Naive thymus-derived CD4-positive, alpha-beta T cell (primary cell): ENCODE measurements at regions not wholly inside any gene's neighbourhood (a gene's known extent, or its start where the extent isn't known, plus 50 kb on each side); places are given as distances from the start of the nearest gene placed in this dataset.

Experiments used
- ATAC-seq: fragments of 150-1000 bp; cut with Tn5 transposase; 2 replicates; pipeline ENCODE4 v1.10.0; 2021; ENCODE audit warnings: mild to moderate bottlenecking, moderate library complexity
- CTCF ChIA-PET: fragments of 350-600 bp; sonication (Branson Sonifier 250); formaldehyde crosslinking; loops from one replicate; lab custom pipeline; 2021; ENCODE audit warnings: antibody characterized with exemption; lab: Charles Lee
- POLR2A ChIA-PET: fragments of 350-600 bp; sonication (Branson Sonifier 250); formaldehyde crosslinking; loops from one replicate; lab custom pipeline; 2021; ENCODE audit warnings: antibody characterized with exemption, inconsistent platforms; lab: Charles Lee
- DNase-seq, 9 donors: peaks; one replicate each; pipeline versions ENCODE4 v3.0.0 to v3.0.0-alpha.2; 2020 to 2022; ENCODE audit warnings: mixed read lengths in 1 of 9
- H3K27ac ChIP-seq: one replicate; pipeline ENCODE4 v1.7.0; 2013; ENCODE audit warnings: mild to moderate bottlenecking, low read depth, low read length, moderate library complexity
- H3K27me3 ChIP-seq, 2 donors: one replicate each; pipeline ENCODE4 v1.7.0; 2013; ENCODE audit warnings: low read length in 2 of 2, mild to moderate bottlenecking in 2 of 2, moderate library complexity in 2 of 2; ENCODE audit not compliant: control insufficient read depth in 2 of 2, insufficient read depth in 2 of 2
- H3K36me3 ChIP-seq, 3 experiments: 1 replicate in 2 of 3; 2 replicates in 1 of 3; pipeline ENCODE4 v1.7.0; 2013; ENCODE audit warnings: low read length in 3 of 3, mild to moderate bottlenecking in 3 of 3, moderate library complexity in 1 of 3; ENCODE audit not compliant: insufficient read depth in 3 of 3, control insufficient read depth in 2 of 3
- H3K4me1 ChIP-seq, 2 donors: one replicate each; pipeline ENCODE4 v1.7.0; 2013; ENCODE audit warnings: low read length in 2 of 2, mild to moderate bottlenecking in 2 of 2, moderate library complexity in 1 of 2; ENCODE audit not compliant: control insufficient read depth in 2 of 2, insufficient read depth in 2 of 2
- H3K4me3 ChIP-seq: 2 replicates; pipeline ENCODE4 v1.7.0; 2013; ENCODE audit warnings: mild to moderate bottlenecking, low read length
- H3K9me3 ChIP-seq, 3 experiments: 1 replicate in 2 of 3; 2 replicates in 1 of 3; pipeline ENCODE4 v1.7.0; 2013; ENCODE audit warnings: low read length in 3 of 3; ENCODE audit not compliant: control insufficient read depth in 2 of 3
- H3K27ac Mint-ChIP-seq, 9 donors: one replicate each; pipeline ENCODE4 v1.8.0; 2020 to 2022; ENCODE audit warnings: mixed read lengths in 9 of 9, mild to moderate bottlenecking in 8 of 9, moderate library complexity in 5 of 9, inconsistent platforms in 2 of 9
- H3K27me3 Mint-ChIP-seq, 5 donors: one replicate each; pipeline ENCODE4 v1.8.0; 2021 to 2022; ENCODE audit warnings: mixed read lengths in 5 of 5, mild to moderate bottlenecking in 1 of 5
- H3K36me3 Mint-ChIP-seq, 5 donors: one replicate each; pipeline ENCODE4 v1.8.0; 2020 to 2022; ENCODE audit warnings: mixed read lengths in 5 of 5, mild to moderate bottlenecking in 3 of 5, inconsistent platforms in 1 of 5
- H3K4me1 Mint-ChIP-seq, 7 donors: one replicate each; pipeline ENCODE4 v1.8.0; 2020 to 2022; ENCODE audit warnings: mixed read lengths in 7 of 7, mild to moderate bottlenecking in 3 of 7, inconsistent platforms in 1 of 7
- H3K4me3 Mint-ChIP-seq, 10 donors: one replicate each; pipeline ENCODE4 v1.8.0; 2020 to 2022; ENCODE audit warnings: mild to moderate bottlenecking in 10 of 10, mixed read lengths in 10 of 10, moderate library complexity in 6 of 10, inconsistent platforms in 2 of 10
- H3K9me3 Mint-ChIP-seq, 11 donors: one replicate each; pipeline ENCODE4 v1.8.0; 2020 to 2022; ENCODE audit warnings: mixed read lengths in 11 of 11, mild to moderate bottlenecking in 4 of 11, inconsistent platforms in 1 of 11, moderate library complexity in 1 of 11
- intact Hi-C, 2 donors: fragments of 100-400 bp; cut with micrococcal nuclease; formaldehyde crosslinking; loops; one replicate each; pipeline ENCODE4 v1.15.1; 2023

DNA sequence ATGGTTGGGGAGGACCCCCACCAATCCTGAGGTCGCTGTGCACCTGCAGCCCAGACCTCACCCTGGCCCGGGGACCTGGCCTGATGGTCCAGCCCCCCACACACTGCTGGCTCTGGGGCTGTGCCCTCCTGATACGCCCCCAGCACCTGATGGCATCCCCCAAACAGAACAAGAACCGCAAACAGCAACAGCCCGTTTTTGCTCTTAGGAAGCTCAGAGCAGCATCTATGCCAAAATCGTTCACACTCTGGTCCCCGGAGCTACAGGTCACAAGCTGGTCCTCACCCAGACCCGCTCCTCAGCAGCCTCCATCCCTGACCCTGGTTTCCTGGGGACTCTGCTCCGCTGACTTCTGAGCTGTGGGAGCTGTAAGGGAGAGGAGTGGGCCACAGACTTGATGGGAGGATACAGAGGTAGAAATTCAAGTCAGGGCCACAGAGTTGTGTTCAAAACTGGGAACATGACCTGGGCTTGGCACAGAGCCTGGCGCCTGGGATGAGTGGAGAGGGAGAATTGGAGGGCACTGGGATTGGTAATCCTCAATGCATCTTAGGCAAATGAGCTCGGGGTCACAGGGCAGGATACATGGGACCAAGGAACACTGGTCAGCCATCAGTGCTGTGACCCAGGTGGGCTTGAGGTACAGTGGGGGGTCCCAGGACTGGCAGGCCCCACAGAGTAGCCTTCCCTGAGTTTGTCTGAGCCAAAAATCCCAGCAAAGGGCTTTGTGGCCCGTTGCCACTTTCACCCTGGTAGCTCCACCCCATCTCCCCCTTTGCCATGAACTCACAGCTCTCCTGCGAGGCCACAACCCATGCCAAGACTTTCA, 170.9 kb upstream of the RTL1 start:
- Histone ChIP-seq H3K4me3 (no peak overlapping the region), H3K9me3 (no peaks in the 10 kb centered on the region), H3K27ac (no peak overlapping the region), H3K36me3 (no peaks in the 10 kb centered on the region), H3K4me1 (no peaks in the 10 kb centered on the region), H3K27me3 (no peaks in the 10 kb centered on the region)
- Mint-ChIP-seq H3K27ac (no peak overlapping the region), H3K36me3 (peaks cover 0 to 2% (median 0%) of the 10 kb centered on the region in 5 donors), H3K4me3 (no peak overlapping the region), H3K27me3 (peaks cover 21 to 53% (median 26%) of the 10 kb centered on the region in 5 donors), H3K9me3 (no peaks in the 10 kb centered on the region), H3K4me1 (peaks cover 0 to 9% (median 1%) of the 10 kb centered on the region in 7 donors)
- intact Hi-C loops, result no loop called here
- CTCF ChIA-PET, result no interaction called here
- DNase-seq (no peak), ATAC-seq (no peak)
- POLR2A ChIA-PET, result no interaction called here

DNA sequence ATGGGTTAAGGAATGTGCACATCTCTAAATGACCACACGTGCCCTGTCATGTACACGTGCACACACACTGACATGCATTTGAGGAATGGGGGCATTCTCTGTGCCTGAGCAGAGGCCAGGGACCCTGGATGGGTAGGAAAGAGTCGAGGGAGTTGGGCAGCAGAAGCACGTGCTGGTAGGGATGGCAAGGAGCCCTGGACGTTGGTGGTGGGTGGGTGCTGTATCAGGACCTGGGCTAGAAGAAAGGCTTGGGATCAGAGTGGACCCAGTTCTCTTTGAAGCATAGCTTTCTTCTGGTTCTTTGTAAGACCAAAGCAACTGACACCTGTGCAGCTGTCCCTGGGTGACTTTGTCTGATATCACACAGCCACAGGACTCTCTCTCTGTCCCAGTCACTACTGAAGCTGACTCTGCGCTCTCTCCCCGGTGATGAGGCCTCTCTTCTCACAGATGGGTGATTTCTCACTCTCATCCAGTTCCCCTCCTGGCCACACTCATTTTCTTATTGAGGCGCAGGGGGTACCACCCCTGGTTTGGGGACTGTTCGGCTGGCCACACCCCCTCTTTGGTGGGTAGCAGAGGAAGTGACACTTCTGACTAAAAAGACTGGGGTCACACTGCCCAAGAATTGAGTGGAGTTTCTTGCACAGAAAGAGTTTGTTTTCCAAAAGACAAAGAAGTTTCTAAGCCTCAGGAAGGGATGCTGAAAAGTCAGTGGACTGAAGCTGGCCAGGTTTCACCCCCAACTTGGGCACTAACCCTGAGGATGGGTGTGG, 171.7 kb upstream of the RTL1 start:
- Mint-ChIP-seq H3K36me3 (peaks cover 0 to 3% (median 0%) of the 10 kb centered on the region in 5 donors), H3K9me3 (no peaks in the 10 kb centered on the region), H3K4me1 (peaks cover 0 to 9% (median 1%) of the 10 kb centered on the region in 7 donors), H3K27ac (no peak overlapping the region), H3K27me3 (peaks cover 27 to 60% (median 34%) of the 10 kb centered on the region in 5 donors), H3K4me3 (no peak overlapping the region)
- Histone ChIP-seq H3K27ac (no peak overlapping the region), H3K4me3 (no peak overlapping the region), H3K27me3 (no peaks in the 10 kb centered on the region), H3K9me3 (no peaks in the 10 kb centered on the region), H3K4me1 (no peaks in the 10 kb centered on the region), H3K36me3 (no peaks in the 10 kb centered on the region)
- POLR2A ChIA-PET, result no interaction called here
- DNase-seq, result no peak
- ATAC-seq, result no peak
- CTCF ChIA-PET, result no interaction called here
- intact Hi-C loops, result no loop called here

DNA sequence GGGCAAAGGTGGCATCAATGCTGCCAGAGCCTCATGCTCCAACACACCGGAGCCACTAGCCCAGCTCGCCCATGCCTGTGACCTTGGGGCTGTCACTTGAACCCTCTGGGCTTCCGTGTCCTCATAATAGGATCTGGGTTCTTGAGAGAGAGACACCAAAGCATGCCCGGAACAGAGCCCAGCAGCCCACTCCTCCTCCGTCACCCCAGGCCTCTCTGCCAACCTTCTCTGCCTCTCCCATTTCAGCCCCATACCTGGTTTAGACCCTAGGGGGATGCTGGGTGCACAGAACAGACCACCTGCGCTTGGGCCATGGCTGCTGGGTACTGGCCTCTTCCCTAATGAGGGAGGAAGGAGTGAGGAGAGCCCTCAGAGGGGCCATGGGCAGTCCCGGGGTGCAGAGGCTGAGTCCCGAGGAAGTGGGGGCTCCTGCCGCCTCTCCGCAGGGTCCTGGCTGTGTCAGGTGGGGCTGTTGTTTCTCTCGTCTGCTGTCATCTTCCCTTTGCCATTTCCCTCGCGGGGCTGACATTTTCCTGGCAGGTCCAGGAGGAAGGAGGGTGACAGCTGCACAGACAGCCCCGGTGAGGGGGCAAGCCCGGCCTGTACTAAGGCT, 172.4 kb upstream of the RTL1 start:
- no peaks in the 10 kb centered on the region for H3K27me3 ChIP-seq
- POLR2A ChIA-PET, result no interaction called here

DNA sequence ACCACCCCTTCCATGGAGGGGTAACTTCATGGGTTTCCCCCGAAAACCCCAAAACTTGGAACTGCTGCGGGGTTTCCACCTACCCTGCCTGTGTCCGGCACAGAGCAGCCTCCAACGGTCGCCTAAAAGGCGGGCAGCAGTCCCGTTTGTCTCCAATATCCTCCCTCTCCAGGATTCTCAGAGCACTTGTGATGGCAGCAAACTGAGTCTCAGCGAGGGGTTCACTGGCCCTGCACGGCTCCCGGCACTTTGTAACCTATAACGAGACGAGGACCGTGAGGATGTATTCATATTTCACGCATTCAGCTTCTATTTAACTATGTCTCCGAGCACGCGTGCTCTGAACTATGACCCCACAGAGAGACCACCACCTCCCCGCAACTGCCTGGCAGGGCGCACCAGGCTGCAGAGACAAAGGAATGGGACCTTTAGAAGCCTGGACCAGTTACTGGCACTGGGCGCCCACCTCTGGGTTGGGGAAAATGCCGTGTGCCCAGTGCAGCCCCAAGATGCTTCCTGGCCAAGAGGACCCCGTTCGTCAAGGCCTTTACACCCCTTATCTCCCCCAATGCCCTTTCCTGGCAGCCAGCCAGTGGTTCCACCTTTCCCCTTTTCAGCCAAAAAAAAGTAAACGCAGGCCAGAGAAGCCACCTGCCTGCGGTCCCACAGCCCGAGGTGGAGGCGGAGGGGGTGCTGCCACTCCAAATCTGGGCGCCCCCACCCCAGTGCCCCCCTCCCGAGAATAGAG, 173.1 kb upstream of the RTL1 start:
- intact Hi-C loops, result no loop called here
- peaks cover 0 to 3% (median 0%) of the 10 kb centered on the region in 5 donors for H3K36me3 Mint-ChIP-seq
- peak overlapping the region in 1 of 10 donors; percentile 29 for H3K4me3 Mint-ChIP-seq
- H3K27me3 ChIP-seq, result no peaks in the 10 kb centered on the region
- ChIA-PET POLR2A (no interaction called here), CTCF (no interaction called here)
- H3K4me3 ChIP-seq, result no peak overlapping the region
- no peaks in the 10 kb centered on the region for H3K9me3 ChIP-seq
- no peak overlapping the region for H3K27ac ChIP-seq
- H3K27me3 Mint-ChIP-seq, result peaks cover 37 to 68% (median 42%) of the 10 kb centered on the region in 5 donors
- H3K4me1 ChIP-seq, result no peaks in the 10 kb centered on the region
- H3K36me3 ChIP-seq, result no peaks in the 10 kb centered on the region
- DNase-seq, result no peak
- peaks cover 0 to 9% (median 1%) of the 10 kb centered on the region in 7 donors for H3K4me1 Mint-ChIP-seq
- ATAC-seq, result no peak
- no peak overlapping the region for H3K27ac Mint-ChIP-seq
- H3K9me3 Mint-ChIP-seq, result no peaks in the 10 kb centered on the region

More for the DNA sequence above, 172.4 kb upstream of the RTL1 start:
- Mint-ChIP-seq H3K4me1 (peaks cover 0 to 9% (median 1%) of the 10 kb centered on the region in 7 donors), H3K4me3 (no peak overlapping the region), H3K27me3 (peaks cover 30 to 64% (median 39%) of the 10 kb centered on the region in 5 donors), H3K27ac (no peak overlapping the region), H3K36me3 (peaks cover 0 to 3% (median 0%) of the 10 kb centered on the region in 5 donors), H3K9me3 (no peaks in the 10 kb centered on the region)
- Histone ChIP-seq H3K9me3 (no peaks in the 10 kb centered on the region), H3K4me1 (no peaks in the 10 kb centered on the region), H3K36me3 (no peaks in the 10 kb centered on the region), H3K27ac (no peak overlapping the region), H3K4me3 (no peak overlapping the region)
- ATAC-seq (no peak), DNase-seq (peak in 1 of 9 donors; percentile 13)
- CTCF ChIA-PET, result no interaction called here
- intact Hi-C loops, result no loop called here

DNA sequence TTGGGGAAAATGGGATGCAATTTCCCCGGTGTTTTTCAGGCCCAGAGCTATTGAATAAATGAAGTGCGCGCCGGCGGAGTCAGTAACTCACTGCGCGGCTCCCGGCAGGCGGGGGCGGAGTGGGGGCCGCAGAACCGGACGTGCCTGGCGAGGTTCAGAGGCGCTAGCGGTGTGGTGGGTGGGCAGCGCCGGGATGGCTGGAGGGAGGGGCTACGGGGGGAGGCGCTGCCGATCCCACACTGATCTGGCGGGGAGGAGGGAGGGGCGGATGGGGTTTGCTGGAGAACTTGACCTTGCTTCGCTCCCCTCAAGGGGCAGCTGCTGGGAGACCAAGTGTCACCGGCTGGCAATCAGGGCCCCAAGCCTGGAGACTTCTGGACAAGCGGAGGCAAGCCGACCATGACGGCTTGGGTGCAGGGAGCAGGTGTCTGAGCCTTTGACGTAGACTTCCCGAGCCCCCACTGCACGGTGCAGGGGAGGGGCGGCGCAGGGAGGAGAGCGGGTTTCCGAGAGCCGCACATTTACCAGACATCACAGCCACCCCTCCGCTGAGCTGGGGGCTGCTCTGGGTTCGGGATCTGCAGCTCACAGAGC, 174.1 kb upstream of the RTL1 start:
- Histone ChIP-seq H3K9me3 (no peaks in the 10 kb centered on the region), H3K4me1 (no peaks in the 10 kb centered on the region), H3K27ac (no peak overlapping the region), H3K36me3 (no peaks in the 10 kb centered on the region), H3K27me3 (no peaks in the 10 kb centered on the region), H3K4me3 (no peak overlapping the region)
- no peaks in the 10 kb centered on the region for H3K9me3 Mint-ChIP-seq
- ChIA-PET CTCF (no interaction called here), POLR2A (no interaction called here)
- H3K36me3 Mint-ChIP-seq, result peaks cover 0 to 3% (median 0%) of the 10 kb centered on the region in 5 donors
- ATAC-seq (no peak), DNase-seq (no peak)
- no peak overlapping the region for H3K4me3 Mint-ChIP-seq
- peaks cover 39 to 64% (median 48%) of the 10 kb centered on the region in 5 donors for H3K27me3 Mint-ChIP-seq
- intact Hi-C loops, result no loop called here
- no peak overlapping the region for H3K27ac Mint-ChIP-seq
- peaks cover 0 to 9% (median 1%) of the 10 kb centered on the region in 7 donors for H3K4me1 Mint-ChIP-seq
